ENCODE measurements at regions not wholly inside any gene's neighbourhood (a gene's known extent, or its start where the extent isn't known, plus 50 kb on each side); places are given as distances from the start of the nearest gene placed in this dataset.

GRCh38 chr2:235170016-235170415 is 218.2 kb downstream of the SH3BP4 start:
- DNase-seq (ENCODE audit: low read depth): peak; percentile 81

DNA sequence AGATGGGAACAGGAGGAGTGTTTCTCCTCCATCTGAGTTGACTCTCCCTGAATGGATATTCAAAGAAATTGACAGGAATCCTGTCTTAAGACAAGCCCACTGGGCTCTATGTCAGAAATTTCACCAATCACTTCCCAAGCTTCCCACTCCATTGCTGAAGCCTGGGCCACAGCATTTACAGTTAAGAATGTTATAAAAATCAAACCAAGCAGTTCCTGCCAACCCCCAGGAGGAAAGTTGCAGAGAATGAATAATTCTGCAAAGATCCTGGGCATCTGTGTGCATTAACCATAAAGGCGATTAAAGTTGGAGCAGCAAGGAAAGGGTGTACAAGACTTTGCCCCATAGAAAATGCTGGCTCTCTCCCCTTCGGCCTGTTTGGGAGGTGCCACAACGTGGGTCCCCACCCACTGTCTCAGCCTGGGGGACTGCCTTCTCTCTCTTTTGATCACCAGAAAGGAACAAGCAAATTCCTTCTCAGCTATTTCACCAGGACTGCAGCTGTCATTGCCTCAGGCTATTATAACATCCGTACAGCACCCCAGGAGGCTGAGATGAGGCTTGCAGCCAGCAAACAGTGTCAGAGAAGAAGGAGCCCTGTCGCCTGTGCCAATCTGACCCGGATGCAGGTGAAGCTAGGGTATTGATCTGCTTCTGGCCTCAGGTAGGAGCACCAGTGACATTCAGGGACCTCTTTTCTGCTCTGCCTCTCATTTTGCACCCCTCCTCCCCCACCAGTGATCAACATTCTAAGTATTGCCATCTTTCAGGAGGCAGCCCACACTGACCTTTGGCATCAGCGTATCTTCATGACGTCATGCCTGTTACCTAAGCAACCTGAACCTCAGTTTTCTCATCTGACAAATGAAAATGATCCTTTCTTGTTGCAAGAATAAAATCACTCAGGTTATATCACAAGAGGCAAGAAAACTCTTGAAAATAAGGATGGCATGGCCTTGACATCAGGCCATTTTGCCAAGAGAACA is 219.0 kb downstream of the SH3BP4 start:
- DNase-seq (ENCODE audit: low read depth): peak; percentile 56

- peak; percentile 56 for DNase-seq (ENCODE audit: low read depth)
These were observed 219.8 kb downstream of the SH3BP4 start for GRCh38 chr2:235171550-235172031.

GRCh38 chr2:235180642-235181041 is 228.8 kb downstream of the SH3BP4 start:
- DNase-seq (ENCODE audit: low read depth): no peak

- no peak for DNase-seq (ENCODE audit: low read depth)
These were observed 232.0 kb downstream of the SH3BP4 start for GRCh38 chr2:235183786-235184185.

- DNase-seq (ENCODE audit: low read depth): no peak
These were observed 236.0 kb downstream of the SH3BP4 start for GRCh38 chr2:235187806-235188205.

GRCh38 chr2:235191486-235191885 is 239.7 kb downstream of the SH3BP4 start:
- no peak for DNase-seq (ENCODE audit: low read depth)

DNA sequence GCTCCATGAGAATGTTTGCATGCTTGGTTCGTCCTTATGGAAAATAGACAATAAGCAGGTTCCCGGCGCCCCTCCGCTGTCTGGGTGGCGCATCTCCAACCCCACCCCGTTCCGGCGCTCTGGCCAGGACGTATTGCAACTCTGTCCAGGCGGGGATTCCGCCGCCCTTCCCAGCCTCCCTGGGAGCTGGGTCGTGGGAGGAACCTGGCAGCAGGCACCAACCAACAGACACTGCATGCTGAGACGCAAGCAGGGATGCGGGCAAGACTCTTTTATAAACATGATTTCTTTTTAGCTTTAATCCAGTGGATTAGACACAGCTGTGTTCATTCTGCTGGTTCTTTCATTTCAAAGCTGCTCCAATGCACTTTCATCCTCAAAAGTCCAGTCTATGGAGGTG is 240.2 kb downstream of the SH3BP4 start:
- DNase-seq (ENCODE audit: low read depth): no peak

DNA sequence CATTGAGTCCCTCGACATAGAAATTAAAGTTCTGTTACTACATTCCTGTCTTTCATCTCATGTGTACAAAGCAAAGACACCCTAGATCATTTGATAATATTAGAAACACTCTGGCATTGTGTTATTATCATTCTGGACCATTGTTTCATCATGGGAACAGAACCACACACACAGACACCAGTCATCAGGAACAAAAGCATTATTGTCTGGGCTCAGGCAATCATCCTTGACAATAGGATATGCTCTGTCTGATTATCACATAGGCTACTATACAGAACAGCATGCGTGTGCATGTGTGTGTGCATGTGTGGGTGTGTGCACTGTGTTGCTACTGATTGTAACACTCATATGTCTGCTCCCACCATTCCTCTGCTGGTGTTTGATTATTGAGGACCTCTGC is 242.5 kb downstream of the SH3BP4 start:
- DNase-seq (ENCODE audit: low read depth): no peak

GRCh38 chr2:235194836-235195235 is 243.0 kb downstream of the SH3BP4 start:
- no peak for DNase-seq (ENCODE audit: low read depth)

DNA sequence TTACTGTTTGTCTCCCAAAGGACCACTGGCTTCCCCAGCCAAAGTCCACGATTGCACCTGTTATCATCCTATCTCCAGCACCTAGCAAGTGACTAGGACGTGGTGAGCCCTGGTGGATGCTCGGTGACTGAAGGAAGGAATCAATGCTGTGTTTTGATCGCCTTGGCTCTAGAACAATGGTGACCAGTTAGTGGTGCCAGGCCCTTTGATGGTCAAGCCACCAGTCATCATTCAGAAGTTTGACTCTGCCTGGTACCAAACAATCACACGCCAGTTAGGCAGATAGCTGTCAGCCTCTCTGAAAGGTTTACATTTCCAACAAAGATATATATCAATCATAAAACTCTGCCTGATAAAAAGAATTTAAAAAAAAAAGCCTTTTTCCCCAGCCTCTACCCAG is 244.1 kb downstream of the SH3BP4 start:
- DNase-seq (ENCODE audit: low read depth): no peak

- no peak for DNase-seq (ENCODE audit: low read depth)
These were observed 247.3 kb downstream of the SH3BP4 start for GRCh38 chr2:235199128-235199527.

- no peak for DNase-seq (ENCODE audit: low read depth)
These were observed 248.4 kb downstream of the SH3BP4 start for GRCh38 chr2:235200216-235200615.

- no peak for DNase-seq (ENCODE audit: low read depth)
These were observed 249.9 kb downstream of the SH3BP4 start for GRCh38 chr2:235201756-235202155.

GRCh38 chr2:235204948-235205347 is 253.1 kb downstream of the SH3BP4 start:
- DNase-seq (ENCODE audit: low read depth): no peak

DNA sequence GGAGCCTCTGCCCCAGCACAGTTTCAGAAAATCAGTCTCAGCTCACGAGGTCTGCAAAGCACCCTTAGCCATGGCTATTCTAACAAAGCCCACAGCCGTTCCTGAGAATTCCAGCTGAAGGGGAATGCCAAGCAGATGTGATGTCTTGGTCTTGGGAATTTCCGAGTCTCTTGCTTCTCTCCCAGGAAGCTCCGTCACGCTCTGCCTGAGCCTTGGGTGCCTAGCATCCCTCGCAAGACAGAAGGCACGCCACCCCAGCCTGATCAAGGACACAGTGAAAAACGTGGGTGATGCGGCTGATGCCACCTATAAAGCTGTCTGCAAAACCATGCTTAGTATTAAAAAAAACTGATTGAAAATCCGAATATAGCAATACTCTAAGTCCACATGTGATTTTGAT is 254.6 kb downstream of the SH3BP4 start:
- DNase-seq (ENCODE audit: low read depth): no peak

GRCh38 chr2:235206980-235207579 is 255.3 kb downstream of the SH3BP4 start:
- DNase-seq (ENCODE audit: low read depth): no peak

- DNase-seq (ENCODE audit: low read depth): no peak
These were observed 259.2 kb downstream of the SH3BP4 start for GRCh38 chr2:235211056-235211455.

- DNase-seq (ENCODE audit: low read depth): no peak
These were observed 260.8 kb downstream of the SH3BP4 start for GRCh38 chr2:235212501-235213158.

DNA sequence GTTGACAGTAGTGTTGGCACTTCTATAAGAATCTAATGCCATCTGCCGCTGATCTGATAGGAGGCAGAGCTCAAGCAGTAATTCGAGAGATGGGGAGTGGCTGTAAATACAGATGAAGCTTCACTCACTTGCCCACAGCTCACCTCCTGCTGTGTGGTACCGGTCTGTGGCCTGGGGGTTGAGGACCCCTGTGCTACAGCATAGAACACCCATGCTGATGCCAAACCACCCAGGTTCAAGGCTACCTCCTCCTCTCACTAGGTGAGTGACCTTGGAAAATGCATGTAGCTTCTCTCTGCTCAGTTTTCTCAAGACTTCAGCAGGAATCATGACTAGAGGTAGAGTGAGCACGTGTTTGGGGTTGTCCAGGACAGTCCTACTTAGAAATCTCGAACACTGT is 263.4 kb downstream of the SH3BP4 start:
- DNase-seq (ENCODE audit: low read depth): no peak

- peak; percentile 22 for DNase-seq (ENCODE audit: low read depth)
These were observed 265.1 kb downstream of the SH3BP4 start for GRCh38 chr2:235216901-235217300.

GRCh38 chr2:235217846-235218245 is 266.0 kb downstream of the SH3BP4 start:
- DNase-seq (ENCODE audit: low read depth): peak; percentile 23

DNA sequence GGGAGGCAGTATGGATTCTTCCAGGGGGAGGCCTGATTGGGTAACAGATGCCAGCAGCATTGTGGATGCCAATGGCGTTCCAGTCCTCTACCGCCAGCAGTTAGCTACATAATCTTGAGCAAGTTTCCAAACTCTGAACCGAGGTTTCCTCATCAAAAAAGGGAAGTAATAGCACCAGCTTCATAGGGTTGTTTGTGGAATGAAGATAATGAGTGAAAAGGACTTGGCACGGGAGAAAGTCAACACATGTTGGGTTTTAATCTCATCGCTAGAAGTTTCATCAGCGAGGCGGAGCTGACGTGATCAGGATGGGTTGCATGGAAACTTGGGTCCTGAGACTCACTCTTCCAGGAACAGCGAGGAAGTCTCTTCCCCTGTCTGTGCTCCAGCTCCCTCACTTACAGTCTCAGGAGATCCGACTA is 266.7 kb downstream of the SH3BP4 start:
- DNase-seq (ENCODE audit: low read depth): no peak
